ENCODE measurements at regions not wholly inside any gene's neighbourhood (a gene's known extent, or its start where the extent isn't known, plus 50 kb on each side); places are given as distances from the start of the nearest gene placed in this dataset.

DNA sequence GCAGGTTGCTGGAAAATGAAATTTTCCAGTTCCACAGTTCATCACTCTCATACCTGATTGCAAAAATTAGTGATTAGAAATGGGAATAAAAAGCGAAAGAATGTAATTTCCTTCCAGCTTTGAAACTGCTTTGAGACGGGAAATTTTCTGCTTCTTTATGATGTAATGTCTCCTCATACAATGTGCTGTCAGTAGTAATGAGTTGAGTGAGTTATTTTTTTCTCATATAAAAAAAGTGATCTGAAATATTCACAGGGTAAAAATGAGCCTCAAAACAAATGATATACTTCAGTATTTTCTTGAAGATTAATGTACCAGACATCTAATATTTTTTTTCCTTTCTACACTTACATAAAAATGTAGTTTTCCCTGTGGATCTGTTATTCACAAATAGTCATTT is 179.1 kb upstream of the FAT4 start:
- DNase-seq = no peak

DNA sequence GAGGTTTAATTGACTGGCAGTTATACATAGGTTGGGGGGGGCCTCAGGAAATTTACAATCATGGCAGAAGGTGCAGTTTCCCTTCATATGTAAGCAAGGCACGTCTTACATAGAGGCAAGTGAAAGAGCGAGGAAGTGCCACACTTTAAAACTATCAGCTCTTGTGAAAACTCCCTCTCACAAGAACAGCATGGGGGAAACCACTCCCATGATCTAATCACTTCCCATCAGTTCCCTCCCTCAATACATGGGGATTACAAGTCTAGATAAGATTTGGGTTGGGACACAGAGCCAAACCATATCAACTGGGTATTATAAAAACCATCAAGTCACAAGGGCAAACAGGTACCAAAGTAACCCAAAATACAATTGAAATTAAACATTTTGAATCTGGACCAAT is 182.0 kb upstream of the FAT4 start:
- DNase-seq = no peak

DNA sequence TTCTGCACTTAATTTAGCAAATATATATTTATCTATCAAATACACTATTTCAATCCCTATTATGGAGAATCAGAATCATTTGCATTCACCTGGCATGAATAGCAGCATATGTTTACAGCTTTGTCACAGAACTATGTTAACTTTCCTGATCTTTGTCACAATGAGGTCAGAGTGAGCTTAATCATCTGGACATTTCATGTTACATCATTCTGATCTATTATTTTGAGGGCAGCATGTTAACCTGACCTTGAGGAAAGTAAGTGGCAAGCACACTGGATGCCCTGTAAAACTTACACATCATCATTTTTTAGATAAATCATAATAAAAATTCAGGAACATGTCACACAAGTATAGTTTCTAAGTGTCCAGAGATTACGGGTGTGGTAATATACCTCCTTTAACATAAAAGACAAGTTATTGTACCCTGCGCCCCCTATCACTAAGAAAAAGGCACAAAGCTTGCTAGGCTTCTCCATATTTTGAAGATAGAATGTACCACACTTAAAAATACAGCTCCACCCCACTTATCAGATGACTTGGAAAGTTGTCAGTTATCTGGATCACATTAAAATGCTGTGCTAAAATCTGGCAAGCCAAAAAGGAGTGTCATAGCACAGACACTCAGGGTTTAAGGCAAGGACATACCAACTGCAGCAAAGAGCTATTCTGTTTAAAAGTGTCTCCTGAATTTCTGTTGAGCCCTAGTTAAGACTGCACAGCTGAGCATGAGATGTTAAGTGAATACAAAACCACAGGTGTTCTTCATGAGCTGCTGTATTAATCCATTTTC is 182.7 kb upstream of the FAT4 start:
- no peak for DNase-seq

DNA sequence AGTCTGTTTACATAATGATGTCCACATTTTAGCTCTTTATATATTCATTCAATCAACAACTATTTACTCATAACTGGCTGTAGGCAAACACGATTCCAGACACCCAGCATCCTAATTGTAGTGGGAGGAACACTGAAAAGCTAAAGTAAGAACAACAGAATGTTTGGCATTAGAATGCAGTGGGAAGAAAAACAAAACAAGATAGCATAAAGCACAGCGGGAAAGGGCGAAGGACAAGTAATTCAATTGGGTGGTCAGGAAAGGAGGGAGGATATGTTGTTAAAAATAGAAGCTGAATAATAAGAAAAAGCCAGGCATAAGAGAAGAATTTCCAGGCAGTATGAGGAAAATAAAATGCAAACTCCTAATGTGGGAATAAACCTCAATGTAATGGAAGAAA is 189.5 kb upstream of the FAT4 start:
- no peak for DNase-seq

DNA sequence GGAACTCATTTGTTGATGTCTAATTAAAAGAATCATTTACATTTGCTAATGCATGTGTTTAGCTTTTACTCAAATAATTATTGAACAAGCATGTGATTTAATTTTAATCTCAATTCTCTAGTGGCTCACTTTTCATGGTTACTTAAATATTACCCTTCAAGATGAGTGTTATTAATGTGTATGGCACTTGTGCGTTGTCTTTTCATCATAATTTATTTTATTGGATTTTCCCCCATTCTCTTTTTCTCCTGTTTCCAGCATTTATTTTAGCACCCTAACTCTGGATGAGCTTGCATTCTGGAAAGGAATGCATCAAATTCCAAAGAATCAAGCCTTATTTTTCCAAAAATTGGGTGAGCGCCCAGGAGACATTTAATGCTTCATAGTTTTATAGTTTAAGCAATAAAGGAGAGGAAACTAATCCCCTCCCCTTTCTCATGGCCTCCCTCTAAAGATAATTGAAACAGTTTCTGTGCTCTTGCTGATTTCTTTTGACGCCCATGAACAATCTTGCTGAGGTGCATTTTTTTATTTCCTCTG is 191.1 kb upstream of the FAT4 start:
- DNase-seq = no peak

DNA sequence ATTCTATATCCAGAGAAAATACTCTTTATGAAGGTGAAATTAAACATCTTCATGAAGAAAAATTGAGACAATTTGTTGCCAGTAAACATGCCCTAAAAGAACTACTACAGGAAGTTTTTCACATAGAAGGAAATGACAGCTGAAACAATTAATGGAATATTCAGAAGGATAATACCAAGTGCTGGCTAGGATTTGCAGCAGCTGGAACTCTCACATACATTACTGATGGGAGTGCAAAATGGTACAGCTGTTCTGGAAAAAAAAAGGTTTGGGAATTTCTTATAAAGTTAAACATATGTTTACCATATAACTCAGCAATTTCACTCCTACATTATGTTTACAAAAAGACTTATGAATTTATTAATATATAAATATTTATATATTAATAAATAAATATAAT is 193.2 kb upstream of the FAT4 start:
- DNase-seq = no peak

DNA sequence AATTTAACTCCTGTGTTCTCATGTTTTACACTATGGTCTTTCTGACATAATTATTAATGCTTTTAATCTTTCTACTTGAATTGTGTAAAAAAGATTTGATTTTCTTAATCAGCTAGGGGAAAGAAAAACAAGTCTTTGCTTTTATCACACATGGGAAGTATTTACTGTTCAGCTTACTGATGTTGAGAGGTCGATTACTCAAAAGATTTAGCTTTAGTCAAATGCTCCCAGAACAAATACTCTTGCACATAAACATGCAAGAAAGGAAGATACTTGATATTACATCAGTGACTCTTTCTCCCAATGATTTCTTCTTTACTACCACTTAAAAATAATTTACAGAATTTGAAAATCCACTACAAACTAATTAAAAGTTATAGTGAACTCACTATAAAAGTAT is 198.3 kb upstream of the FAT4 start:
- no peak for DNase-seq

DNA sequence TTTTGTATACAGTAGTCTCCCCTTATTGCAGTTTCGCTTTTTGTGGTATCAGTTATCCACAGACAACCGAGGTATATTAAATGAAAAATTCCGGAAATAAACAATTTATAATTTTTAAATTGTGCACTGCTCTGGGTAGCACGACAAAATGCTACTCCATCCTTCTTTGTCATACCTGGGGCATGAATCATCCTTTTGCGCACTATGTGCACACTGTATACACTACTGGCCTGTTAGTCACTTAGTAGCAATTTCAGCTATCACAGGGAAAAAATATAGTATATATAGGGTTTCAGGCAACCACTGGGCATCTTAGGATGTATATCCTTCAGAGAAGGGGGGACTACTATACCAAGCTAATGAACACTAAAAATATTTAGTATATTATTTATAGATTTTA is 198.8 kb upstream of the FAT4 start:
- DNase-seq = no peak

DNA sequence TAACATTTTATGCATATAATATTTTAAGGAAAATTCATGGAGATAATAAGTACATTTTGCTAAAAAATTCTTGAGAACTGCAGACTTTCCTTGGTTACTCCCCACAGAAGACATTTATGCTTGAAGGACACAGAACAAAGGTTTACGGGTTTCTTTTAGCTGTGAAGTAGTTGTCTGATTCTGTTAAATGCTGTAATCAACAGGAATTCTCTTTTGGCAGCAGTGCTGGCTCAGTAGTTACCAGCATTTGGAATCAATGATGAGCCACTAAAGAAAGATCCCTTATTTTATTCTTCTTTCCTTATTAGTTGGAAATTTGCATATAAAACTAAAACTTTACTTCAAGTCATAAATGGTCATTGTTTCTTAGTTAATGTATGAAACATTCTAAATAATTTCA is 199.3 kb upstream of the FAT4 start:
- DNase-seq = no peak

DNA sequence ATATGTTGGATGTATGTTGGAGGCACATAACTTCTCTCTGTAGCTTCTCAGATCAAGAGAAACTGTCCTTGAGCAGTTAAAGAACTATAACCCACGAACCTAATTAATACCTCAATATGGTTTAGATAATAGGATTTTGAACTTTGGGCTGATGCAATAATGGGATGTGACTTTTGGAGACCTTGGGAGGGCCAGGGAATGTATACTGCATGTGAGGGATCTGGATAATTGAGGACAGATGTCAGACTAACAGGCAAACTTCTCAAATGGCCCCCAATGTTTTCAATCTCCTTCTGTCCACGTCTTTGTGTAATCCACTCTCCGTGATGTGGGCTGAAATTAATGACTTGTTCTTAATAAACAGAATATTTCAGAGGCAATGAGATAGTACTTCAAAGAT is 202.2 kb upstream of the FAT4 start:
- no peak for DNase-seq

DNA sequence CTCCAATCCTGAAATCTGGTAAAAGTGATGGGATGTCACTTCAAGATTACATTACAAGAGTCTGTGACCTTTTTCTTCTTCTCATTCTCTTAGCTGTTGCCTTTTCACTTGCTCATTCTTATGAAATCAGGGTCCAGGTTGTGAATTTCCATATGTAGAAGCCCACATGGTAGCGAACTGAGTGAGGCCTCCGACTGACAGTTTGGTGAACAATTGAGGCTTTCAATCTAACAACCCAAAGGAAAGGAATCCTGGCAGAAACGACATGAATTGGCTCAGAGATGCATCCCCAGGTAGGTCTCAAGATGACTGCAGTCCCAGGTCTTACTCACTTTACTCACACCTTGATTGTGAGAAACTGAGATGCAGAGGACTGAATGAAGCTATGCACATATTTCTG is 203.4 kb upstream of the FAT4 start:
- no peak for DNase-seq

DNA sequence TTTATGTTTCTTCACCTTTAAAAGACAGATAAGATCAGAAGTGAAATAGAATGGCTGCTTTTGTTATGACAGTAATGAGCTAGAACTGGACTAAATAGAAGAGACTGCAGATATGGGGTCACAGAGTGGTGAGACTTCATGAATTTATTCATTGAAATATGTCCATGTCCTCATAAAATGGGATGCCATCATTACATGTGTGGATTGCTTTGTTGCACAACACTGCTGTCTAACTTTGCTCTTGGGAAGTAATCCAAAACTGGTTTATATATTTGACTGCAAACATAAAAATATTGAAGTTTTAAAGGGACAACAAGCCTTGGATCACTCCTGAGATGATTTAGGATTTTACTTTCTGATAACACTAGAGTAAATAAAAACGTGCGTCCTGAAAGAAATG is 209.2 kb upstream of the FAT4 start:
- no peak for DNase-seq

DNA sequence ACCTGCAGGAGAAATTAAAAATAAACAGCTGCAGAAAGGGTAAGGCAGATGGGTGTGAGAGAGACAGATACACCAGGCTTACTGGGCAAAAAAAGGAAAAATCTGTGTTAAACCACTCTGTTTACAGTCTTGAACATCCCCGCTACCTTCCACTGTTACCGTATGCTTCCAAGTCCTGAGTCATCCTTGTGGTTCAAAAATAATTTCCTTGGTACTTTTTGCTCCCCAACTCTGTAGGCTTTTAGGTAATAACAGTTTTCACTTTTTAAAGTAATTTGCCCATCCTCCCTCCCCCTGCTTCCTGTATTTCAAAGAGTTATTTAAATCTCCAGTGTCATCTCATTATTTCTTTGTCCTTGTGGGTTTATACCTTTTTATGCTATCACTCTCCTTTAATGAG is 210.1 kb upstream of the FAT4 start:
- DNase-seq = no peak

DNA sequence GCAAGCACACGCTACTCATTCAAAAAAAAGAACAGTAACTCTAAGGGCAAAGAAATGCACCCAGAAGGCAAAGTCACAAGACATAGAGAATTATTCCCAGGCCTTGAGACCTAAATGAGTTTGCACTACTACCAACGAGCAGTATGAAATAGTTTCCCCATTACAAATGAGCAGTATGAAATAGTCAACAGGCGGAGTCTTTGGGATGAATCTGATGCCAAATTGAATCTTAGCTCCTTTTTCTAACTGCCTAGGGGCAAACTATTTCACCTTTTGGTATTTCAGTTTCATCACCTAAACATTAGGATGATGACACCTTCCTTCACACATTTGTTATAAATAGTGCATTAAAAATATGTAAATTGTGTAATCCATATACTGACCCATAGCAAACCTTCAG is 213.0 kb upstream of the FAT4 start:
- DNase-seq = no peak

DNA sequence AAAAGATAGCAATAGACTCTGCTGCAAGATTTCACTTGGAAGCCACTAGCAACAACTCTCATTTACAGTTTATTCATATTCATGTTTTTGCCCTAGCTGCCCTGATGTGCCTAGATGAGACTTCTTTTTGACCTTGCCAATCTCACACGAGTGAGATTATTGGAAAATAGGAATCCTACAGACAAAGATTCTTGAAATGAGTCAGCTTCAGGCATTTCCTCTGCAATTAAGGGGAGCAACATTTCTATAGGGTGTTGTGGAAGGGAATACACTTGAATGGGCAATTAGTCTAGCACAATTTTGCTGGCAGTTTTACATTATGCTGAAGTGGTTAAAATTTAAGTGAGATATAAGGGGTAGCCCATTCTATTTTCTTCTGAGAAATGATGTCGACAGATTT is 217.0 kb upstream of the FAT4 start:
- no peak for DNase-seq

DNA sequence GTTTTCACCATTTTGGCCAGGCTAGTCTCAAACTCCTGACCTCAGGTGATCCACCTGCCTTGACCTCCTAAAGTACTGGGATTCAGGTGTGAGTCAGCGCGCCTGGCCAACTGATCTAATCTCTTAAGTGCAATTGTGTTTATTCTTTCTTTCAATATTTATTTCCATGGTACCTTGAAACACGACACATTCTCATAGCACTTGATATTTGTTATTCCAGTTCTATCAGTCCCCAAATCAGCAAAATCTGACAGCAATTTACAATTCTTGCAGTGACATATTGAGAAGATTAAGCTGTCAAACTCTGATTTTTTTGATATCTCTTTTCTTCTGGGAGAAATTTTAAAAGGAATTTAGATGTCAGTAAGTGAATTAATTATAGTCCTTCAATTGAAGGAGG is 218.1 kb upstream of the FAT4 start:
- no peak for DNase-seq

DNA sequence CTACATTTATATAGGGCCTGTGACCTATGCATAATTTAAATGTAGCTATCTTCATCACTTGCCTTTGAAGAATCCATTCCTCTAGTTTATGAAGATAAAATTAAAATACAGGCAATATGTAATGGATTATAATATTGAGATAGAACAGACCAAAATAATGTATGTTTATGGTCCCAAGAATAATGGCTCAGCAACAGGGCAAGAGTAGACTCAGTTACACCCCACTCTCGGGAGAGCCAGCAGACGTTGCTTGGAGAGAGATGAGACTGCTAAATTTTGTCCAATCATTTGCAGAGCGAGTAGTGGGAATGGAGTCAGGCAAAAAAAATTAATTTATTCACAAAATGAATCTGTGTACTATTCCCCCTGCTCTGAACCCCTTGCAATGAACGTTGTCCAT is 223.2 kb upstream of the FAT4 start:
- no peak for DNase-seq

DNA sequence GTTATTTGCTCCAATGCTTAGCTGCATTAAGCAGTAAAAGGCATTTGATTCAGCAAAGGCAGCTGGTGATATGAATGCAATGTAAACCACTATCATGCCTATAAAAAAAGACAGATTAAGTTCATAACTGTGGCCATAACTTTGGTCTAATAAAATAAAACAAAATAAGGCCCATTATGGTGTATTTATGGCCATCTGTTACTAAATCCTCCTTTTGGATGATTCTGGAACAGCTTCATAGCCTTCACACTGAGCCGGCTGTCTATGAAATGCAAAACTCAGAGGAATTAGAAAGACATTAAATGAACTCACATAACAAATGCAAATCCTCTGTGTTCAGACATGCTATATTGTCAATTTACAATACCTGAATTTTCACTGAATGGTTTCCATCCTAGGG is 223.7 kb upstream of the FAT4 start:
- DNase-seq = peak in 1 of 2 experiments; percentile 12

DNA sequence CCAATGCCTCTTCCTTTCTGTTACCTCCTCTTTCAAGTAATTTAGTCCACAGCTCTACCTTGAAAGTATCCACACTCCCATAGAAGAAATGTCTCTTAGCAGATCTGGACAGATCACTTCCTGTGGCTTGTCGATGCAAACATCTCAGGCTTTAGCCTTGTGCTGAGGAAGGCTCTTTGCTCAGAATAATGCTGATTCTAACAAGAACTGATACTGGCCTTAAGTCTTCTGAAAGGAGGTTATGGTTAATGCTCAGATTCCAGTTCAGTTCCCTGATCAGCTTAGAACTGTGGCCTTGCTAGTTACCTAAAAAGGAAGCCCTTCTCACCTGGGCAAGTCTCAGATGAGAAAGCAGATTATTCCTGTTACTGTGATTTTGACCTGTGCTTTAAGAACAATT is 230.1 kb upstream of the FAT4 start:
- DNase-seq = no peak

DNA sequence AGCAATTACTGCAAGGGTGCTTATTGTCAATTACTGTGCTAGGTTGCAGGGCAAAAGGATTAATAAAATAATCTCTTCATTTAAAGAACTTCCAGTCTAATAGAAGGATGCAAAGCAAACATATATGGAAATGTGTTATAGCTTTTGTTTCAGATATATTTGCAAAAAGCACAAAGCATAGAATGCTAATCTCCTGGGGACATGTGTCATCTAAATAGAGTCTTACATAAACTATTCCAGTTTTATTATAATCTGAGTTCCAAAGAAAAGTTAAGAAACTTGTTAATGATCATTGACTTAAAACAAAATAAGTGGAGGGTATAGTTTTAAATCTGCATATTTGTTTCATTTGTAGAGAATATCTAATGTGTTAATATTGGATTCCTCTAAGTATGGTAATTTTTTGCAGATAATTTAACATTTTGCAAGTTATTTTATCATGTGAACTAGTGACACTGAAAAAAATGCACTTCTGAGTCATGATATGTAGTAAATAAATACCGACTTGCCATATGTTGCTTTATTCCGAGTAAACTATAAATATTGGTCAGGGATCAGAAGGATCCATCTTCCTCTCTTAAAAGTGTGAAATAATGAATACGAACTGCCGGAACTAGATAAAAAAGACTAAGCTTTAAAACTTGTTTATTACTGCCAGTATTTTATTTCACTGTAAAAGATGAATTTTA is 231.9 kb upstream of the FAT4 start:
- no peak for DNase-seq

DNA sequence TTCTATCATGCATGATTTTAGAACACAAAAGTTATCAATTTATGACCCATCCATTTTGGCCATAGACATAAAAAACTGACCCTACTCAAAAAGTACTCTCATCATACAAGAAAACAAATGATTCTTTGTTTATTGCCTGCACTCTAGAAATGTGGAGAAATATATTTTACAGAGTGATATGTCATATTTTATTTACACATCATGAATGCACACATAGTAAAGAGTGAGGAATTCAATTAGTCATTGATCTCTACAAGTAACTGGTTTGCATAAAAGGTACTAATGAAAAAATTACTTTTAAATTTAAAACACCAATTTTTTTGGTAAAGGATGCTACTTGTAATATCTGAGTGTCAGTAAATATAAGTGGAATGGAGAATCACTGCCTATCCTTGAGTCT is 242.5 kb upstream of the FAT4 start:
- no peak for DNase-seq

DNA sequence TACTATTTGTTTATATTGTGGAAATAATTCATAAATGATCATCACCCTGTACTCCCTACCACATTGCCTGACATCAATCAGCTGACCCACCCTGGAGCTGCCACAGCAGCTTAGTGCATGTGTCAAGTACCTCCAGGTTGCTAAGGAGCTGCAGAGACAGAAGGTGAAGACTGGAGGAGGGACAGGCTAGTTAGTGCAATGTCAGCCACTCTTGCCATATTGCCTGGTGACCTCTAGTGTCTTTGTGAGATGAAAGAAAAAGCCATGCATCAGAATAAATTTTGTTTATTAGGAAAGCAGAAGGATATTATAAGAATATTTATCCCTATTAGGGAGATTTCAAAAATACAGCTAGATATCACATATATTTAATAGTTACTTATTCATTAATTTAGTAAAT is 243.9 kb upstream of the FAT4 start:
- DNase-seq = no peak

DNA sequence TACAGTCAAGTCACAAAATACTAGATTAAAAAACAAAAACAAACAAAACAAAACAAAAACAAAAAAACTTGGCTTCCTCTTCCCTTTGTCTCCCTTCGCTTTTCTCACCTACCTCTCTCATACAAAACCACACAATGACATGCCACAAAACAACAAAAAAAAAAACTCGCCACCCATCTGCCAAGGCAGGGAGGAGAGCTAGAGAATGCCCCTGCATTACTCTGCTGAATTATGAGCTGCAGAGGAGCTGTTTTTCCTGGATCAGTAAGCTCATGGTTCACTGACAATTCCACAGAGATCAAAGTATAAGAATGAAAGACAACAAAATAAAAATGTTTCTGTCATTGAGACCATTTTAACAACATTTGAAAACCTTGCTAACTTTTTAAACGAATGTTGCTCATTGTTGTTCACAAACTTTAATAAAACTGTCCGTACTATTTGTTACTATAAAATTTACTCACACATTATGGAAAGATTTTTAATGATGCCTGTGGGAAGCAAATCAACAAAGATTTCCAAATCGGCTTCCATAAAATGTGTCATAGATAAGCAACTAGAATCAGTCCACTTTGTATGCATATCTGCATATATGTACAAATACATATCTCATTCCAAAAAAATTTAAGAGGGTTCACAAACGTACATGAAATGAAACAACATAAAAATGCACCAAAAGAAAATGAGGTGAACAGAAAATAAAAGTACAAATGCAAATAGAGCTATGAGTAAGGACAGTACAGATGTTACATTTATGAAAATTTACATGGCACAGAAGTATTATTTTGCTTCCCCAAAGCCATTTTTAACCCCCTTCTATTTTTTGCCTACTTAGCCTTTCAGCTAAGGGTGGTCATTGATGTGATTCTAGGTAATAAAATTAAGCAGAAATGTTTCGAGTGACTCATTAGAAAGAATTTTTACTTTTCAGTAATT is 252.4 kb upstream of the FAT4 start:
- DNase-seq = no peak

DNA sequence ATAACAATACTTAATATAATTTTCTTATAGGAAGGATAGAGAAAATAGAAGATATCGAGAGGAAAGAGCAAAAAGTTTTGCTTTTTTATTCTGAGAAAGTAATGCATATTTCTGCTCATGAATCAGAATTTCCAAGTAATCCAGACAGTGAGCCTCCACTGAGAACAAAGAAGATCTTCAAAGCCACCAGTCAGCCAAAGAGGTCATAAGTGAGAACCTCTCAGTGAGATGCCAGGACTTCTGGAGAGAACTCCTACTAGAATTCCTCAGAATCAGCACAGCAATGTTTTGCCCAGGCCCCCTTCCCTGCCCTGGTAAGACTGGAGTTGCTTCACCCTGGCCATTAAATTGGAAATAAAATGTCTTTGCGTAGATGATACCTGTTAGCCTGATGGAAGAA is 254.4 kb upstream of the FAT4 start:
- DNase-seq = no peak

All from NCI-H2081 (cell line).